ENCODE measurements at regions not wholly inside any gene's neighbourhood (a gene's known extent, or its start where the extent isn't known, plus 50 kb on each side); places are given as distances from the start of the nearest gene placed in this dataset.

DNA sequence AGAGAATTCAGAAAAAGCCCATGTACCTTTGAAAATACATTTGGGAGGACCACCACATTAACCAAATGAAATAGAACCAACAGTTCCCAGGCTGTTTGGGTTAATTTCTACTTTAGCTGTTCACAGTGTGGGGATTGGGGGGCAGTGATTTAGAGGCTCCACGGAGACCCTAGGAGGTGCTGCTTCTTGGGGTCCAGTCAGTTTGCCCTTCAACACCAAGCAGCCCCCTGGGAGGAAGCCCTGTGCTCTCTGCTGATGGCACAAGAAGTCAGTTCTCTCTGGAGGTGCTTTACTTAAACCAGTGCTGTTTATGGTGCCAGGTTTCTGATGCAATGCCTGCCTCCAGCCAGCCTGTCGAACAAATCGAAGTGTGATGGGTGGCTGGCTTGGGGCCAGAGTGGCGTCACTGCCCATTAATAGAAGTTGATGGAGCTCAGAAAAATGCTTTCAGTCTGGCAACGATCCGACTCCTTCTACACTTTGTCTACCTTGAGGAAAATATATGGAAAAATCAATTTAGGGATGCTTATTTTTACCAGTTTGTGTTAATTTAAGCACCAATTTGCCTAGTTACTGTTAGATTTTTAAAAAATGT, 134.0 kb downstream of the SNX18 start:
- TF ChIP-seq GATA3 (IDR thresholded peaks at IDR 0.05; ENCODE audit: low read depth, low read length) (no peak), GATA2 (IDR thresholded peaks at IDR 0.05; ENCODE audit: low read depth, low read length) (no peak)
